GM19328 (cell line): ENCODE measurements at regions not wholly inside any gene's neighbourhood (a gene's known extent, or its start where the extent isn't known, plus 50 kb on each side); places are given as distances from the start of the nearest gene placed in this dataset.

Experiments
- ATAC-seq: cut with Tn5 transposase; IDR thresholded peaks from one replicate; pipeline ENCODE4 v1.9.1; 2021; ENCODE audit warnings: mild to moderate bottlenecking, moderate library complexity; ENCODE audit not compliant: unreplicated experiment

DNA sequence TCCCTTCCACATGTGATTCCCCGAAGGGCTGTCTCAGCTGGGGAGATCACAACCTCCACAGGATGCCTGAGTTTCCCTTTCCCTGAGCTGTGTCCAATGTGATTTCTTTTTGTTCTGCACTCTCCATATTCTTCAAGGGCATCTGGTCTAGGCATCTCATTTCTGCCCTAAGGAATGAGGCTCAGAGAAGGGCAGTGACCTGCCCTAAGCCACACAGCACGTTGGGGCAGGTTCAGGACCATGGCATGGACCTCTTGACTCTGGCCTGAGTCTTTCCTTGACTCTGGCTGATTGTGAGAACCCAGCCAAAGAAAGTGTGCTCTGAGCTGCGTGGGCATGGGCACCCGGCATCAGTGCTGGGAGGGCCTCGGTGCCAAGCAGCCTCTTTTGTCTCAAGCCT is 590.3 kb downstream of the PTPRU start:
- no peak for ATAC-seq

- ATAC-seq, result no peak
Measured at GRCh38 chr1:29825941-29826415, 589.7 kb downstream of the PTPRU start.

- no peak for ATAC-seq
Measured at GRCh38 chr1:29825274-29825940, 589.1 kb downstream of the PTPRU start.

DNA sequence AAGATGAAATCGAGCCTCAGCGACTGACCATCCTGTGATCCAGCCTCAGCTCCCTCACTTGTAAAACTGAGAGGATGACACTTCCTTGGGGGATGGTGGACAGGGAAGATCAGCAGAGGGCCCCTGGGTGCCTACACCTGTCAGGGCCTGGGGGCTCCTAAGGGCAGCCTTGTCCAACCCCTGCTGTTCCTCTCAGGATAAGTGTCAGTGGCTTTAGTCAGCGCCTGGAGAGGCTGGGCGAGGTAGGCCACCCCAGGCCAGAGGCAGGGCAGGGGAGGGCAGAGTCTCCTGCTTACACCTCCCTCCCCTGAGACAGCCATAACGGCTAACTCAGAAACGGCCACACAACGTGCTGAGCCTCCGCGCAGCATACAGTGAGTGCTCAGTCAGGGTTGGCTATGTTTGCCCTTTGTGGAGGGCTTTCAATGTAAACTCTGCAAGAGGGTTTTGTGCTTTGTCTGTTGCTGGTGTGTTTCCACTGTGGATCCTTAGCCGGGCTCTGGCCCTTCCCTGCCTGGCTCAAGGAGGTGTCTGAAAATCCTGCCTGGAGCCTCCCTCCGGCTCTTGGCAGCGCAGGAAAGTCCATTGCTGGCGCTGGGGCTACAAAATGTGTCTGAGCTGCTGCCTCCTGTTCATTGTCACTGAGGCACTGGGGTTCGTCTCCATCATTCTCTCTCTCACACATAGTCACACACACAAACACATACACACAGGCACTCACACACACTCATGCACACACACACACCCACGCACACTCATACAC is 588.4 kb downstream of the PTPRU start:
- ATAC-seq, result no peak

DNA sequence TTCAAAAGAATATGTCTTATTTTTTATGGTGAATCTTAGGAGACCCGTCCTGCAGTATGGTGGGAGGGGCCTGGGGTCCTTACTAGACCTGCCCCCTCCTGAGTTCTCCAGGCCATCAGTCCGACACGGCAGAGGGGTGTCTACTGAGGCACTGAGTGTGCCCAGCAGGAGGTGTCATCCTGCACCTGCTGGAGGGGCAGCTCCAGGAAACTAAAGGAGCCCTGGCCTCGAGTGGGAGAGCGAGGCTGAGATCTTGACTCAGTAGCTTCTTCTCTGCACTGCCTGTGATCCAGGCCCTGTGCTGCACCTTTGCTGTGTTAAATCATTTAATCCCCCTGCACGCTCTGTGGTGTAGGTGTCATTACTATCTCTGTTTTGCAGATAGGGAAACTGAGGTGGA is 587.7 kb downstream of the PTPRU start:
- no peak for ATAC-seq

DNA sequence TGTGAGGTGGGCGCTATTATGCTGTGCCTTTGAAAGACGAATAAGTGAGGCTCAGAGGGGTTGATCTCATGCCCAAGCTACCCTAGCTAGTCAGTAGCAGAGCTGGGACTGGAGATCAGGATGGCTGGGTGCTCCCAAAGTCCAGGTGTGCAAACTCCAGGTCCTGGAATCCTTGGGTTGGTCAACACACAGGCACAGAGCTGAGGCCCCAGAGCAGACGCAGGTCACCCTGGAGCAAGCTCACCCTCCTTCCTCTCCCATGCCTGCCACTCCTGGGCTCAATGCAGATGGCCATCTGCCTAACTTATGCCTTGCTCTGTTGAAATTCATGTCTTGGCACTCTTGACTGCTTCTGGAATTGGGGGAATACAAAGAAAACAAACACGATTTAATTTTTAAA is 587.2 kb downstream of the PTPRU start:
- ATAC-seq, result no peak

GRCh38 chr1:29821605-29822004 is 585.3 kb downstream of the PTPRU start:
- ATAC-seq, result no peak

- no peak for ATAC-seq
Measured at GRCh38 chr1:29820401-29820800, 584.1 kb downstream of the PTPRU start.

DNA sequence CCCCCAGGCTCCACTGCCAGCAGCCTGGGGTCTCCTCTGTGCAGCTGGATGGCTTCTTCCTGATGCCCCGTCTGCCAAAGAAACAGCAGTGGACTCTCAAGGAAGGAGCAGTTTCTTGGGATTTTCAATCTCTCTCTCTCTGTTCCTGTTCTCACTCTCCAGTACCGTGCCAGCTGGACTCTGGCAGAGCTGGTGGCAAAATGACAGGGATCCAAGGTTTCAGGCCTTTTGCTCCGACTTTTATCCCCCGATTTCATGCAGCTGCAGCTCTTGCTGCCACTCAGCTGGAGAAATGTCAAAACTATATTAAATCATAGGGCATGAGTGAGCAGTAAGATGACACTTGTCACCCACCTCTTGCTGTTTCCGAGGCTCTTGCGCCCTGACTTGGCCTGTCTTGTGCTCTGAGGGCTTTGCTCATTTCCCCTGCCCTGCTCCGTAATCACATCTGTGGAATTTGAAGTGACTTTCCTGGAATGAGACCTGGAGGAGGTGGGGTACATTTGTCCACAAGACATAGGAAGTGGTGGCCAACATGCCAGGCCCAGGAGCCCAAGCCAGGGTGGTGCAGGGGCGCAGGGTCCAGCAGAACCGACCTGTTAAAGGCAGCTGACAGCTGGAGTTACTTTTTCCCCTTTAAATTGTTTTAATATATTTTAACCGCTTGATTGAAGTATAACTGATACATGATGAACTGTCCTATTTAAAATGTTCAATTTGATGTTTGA is 576.2 kb downstream of the PTPRU start:
- ATAC-seq, result no peak

DNA sequence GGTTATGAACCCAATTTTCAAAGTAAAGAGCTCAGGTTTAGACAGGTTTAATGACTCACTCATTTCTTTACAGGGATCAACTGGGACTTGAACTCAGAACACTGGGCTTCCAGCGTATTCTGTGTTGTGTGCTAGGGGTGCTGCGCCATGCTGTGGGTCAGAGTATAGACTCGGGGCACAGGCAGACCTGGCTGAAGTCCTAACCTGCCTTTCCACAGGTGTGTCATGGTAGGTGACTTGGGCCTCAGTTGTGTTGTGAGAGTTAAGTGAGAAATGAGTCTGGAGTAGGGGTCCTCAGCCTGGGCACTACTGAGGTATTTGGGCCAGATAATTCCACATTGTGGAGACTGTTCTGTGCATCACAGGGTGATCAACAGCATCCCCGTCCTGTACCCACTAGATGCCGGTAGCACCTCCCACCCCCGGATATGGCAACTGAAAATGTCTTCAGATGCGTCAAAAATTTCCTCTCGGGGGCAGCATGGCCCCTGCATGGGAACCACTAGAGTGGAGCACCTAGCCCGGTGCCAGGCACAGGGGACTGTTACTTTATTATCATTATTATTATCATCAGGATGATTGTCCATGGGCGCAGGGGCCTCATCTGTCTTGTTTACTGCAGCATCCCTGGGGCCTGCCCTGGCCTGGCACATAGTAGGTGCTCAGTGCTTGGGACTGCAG is 575.5 kb downstream of the PTPRU start:
- no peak for ATAC-seq

DNA sequence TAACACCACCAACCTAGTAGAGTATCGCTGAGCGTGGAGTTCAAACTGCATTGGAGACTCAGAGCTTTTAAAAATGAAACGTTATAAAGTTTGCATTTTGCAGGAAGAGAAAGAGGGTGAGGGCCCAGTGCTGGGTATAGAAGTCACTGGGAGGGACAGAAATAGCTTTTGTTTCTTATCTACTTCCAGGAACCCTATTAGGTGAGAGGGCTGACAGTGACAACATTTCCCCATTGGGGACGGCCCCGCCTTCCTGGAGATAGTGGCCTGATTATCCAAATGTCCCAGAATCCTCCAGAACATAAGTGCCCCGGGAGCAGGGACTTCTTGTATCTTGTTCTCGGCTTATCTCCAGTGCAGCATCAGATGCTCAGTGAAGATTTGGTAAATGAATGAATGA is 574.9 kb downstream of the PTPRU start:
- no peak for ATAC-seq

- ATAC-seq, result no peak
Measured at GRCh38 chr1:29810121-29811120, 574.1 kb downstream of the PTPRU start.

- no peak for ATAC-seq
Measured at GRCh38 chr1:29809446-29810120, 573.3 kb downstream of the PTPRU start.

DNA sequence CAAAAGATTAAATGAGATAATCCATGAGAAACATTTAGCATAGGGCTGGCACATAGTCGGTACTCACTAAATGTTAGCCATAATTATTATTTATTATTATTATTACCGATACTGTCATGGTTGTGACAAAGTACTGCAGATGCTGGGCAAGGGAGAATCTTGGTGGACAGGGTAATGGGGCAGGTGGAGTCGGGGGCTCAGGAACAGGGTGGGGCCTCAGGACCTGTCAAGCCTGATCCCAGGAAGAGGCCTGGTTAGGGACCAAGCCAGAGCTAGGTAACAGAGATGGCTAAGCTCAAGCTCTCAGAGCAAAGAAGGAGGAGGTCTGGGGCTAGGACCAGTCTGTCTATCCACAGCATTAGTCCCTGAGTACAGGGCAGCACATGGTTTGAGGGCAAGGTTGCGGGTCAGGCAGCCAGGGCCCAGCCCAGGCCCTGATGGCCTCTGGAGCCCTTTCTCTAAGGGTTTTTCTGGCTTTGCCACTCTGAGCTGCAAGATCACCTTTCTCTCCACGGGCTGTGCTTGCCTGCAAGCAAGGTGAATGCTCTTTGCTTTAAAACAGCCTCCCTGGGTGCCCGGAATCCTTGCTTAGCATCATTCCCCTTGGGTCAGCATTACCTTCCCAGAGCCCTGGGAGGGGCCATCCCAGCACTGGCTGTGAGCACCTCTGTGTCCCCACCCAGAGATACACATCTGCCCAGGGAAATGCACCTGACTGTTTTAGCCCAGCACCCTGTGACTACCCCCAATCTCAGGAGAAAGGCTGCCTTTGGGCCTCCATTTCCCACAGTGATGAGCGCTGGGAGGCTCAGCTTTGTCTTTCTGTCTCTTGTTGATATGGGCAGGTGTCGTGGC is 572.0 kb downstream of the PTPRU start:
- ATAC-seq, result no peak

- no peak for ATAC-seq
Measured at GRCh38 chr1:29807689-29808088, 571.4 kb downstream of the PTPRU start.

DNA sequence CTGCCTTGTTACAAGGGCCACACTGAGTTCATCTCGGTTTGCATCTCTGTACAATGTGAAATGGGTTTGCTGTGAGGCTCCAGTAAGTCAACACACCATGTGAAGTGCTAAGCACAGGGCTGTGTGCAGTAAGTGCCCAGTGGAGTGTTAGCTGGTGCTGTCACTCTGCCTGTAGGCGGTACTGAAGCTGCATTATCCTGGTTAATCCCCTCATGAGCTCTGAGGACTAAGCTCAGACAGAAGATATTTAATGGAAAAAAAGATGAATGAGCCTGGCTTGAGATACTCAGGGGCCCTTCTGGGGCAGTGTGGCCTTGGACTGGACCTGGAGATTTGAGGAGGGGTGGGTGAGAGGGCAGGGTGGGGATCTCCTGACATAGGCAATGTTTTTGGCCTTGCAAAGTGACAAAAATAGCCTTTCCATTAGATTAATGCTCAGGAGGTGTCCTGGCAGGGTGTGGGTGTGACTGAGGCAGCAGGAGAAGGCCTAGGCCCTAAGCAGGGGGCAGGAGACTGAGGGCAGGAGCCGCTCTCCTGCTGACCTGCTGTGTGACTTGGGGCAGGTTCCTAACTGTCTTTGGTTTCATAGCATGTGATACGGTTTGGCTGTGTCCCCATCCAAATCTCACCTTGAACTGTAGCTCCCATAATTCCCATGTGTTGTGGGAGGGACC is 570.5 kb downstream of the PTPRU start:
- no peak for ATAC-seq

- no peak for ATAC-seq
Measured at GRCh38 chr1:29805896-29806160, 569.5 kb downstream of the PTPRU start.
